Fibroblast of the aortic adventitia (primary cell): ENCODE measurements at regions not wholly inside any gene's neighbourhood (a gene's known extent, or its start where the extent isn't known, plus 50 kb on each side); places are given as distances from the start of the nearest gene placed in this dataset.

Source experiments
- DNase-seq: peaks from one replicate; pipeline ENCODE4 v3.0.0-alpha.2; 2010; ENCODE audit warnings: low read depth
- H3K4me3 ChIP-seq: 2 replicates; pipeline ENCODE4 v1.5.1; 2011; ENCODE audit warnings: low read depth, mild to moderate bottlenecking, control low read depth, low read length, moderate library complexity
- CTCF ChIP-seq: IDR thresholded peaks from 2 replicates; pipeline ENCODE4 v1.5.1; 2011; ENCODE audit warnings: mild to moderate bottlenecking, low read length, control low read depth, inconsistent platforms; ENCODE audit not compliant: insufficient read depth

GRCh38 chr6:14278006-14278405, 160.4 kb downstream of the CD83 start:
- no peak for DNase-seq
- TF ChIP-seq CTCF, result no peak
- H3K4me3 ChIP-seq, result no peak overlapping the region

GRCh38 chr6:14278446-14278845, 160.9 kb downstream of the CD83 start:
- H3K4me3 ChIP-seq, result no peak overlapping the region
- DNase-seq, result no peak
- no peak for TF ChIP-seq CTCF

GRCh38 chr6:14280006-14280510, 162.5 kb downstream of the CD83 start:
- no peak for TF ChIP-seq CTCF
- DNase-seq, result no peak
- H3K4me3 ChIP-seq, result no peak overlapping the region

- no peak for DNase-seq
- H3K4me3 ChIP-seq, result no peak overlapping the region
- TF ChIP-seq CTCF, result no peak
These were observed 163.3 kb downstream of the CD83 start for GRCh38 chr6:14280766-14281293.

- no peak for TF ChIP-seq CTCF
- DNase-seq, result no peak
- H3K4me3 ChIP-seq, result no peak overlapping the region
These were observed 164.5 kb downstream of the CD83 start for GRCh38 chr6:14281811-14282660.

GRCh38 chr6:14282854-14283505, 165.4 kb downstream of the CD83 start:
- TF ChIP-seq CTCF, result no peak
- no peak for DNase-seq

More at GRCh38 chr6:14282854-14283505, 165.4 kb downstream of the CD83 start:
- no peak overlapping the region for H3K4me3 ChIP-seq
